ENCODE measurements at regions not wholly inside any gene's neighbourhood (a gene's known extent, or its start where the extent isn't known, plus 50 kb on each side); places are given as distances from the start of the nearest gene placed in this dataset.
"Not testable (repeated sequence)": the region's sequence is repeated elsewhere in the genome, so short reads cannot be mapped to it uniquely, and the experiment has no call there.

- TF ChIP-seq CTCF (IDR thresholded peaks at IDR 0.05); ZFX (IDR thresholded peaks at IDR 0.05; ENCODE audit: borderline replicate concordance): not testable (repeated sequence)
These were observed 747.1 kb upstream of the MEF2C start for GRCh38 chr5:89630064-89630463.
